ENCODE measurements at regions not wholly inside any gene's neighbourhood (a gene's known extent, or its start where the extent isn't known, plus 50 kb on each side); places are given as distances from the start of the nearest gene placed in this dataset.
A peak's percentile ranks its signal among the peaks of the same experiment; 100 is the strongest.

DNA sequence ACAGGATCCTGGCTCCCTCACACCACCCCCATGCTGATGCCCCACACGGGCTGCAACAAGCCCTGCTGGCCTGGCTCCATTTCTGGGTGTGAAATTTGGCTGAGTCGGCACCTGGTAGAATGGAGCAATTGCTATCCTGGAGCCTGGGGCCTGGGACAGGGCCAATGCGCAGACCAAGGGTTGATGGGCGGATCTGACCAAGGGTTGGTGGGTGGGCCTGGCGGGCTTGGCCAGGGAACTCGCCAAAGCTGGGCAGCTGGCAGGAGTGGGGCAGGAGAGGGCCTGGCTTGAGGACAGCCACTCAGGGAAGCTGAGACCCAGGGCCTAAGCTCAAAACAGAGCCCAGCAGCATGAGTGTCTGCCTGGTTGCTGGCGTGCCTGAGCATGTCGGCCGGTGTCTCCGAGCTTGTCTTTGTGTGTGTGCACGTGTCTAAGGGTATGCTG lies 70.9 kb upstream of the POU3F1 start:
- DNase-seq (ENCODE audit: low spot score), result peak; percentile 22

DNA sequence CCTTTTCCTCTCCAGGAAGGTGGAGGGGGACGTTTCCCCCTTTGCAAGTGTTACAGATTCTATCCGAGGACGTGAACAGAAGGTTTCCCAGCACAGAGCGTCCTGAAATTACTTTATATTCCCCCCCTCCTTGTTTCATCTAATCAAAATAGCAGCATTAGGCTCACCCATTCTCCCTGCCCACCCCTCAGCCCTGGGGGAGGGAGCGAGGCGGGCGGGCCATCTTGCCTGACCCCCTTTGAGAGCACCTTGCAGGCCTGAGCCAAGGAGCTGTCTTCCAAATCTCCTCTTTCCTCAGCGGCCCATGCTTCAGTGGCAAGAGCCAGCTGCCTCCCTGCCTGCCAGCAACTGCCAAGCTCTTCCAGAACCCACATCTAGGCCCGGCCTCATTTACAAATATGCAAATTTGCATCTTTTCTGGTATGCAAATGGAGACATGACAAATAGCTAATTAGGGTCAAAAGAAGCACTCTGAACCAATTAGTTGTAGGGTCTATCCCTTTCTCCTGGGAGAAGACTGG lies 69.1 kb upstream of the POU3F1 start:
- DNase-seq (ENCODE audit: low spot score), result no peak

DNA sequence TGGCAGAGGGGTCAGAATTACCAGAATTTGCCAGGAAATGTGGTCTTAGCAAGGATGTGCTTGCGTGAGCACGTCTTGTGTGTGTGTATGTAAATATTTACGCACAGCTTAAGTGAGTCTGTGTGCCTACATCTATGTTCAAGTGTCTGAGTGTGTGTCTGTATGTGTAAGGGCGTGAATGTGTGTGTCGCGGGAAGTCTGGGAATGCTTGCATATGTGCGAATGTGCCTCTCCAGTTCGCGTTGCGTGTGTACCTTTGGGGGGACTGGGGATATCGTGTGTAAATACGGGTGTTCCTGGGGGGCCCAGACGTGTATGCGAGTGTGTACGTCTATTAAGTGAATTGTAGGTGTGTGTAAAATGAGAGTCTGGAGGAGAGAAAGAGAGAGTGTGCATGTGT lies 68.6 kb upstream of the POU3F1 start:
- no peak for DNase-seq (ENCODE audit: low spot score)

DNA sequence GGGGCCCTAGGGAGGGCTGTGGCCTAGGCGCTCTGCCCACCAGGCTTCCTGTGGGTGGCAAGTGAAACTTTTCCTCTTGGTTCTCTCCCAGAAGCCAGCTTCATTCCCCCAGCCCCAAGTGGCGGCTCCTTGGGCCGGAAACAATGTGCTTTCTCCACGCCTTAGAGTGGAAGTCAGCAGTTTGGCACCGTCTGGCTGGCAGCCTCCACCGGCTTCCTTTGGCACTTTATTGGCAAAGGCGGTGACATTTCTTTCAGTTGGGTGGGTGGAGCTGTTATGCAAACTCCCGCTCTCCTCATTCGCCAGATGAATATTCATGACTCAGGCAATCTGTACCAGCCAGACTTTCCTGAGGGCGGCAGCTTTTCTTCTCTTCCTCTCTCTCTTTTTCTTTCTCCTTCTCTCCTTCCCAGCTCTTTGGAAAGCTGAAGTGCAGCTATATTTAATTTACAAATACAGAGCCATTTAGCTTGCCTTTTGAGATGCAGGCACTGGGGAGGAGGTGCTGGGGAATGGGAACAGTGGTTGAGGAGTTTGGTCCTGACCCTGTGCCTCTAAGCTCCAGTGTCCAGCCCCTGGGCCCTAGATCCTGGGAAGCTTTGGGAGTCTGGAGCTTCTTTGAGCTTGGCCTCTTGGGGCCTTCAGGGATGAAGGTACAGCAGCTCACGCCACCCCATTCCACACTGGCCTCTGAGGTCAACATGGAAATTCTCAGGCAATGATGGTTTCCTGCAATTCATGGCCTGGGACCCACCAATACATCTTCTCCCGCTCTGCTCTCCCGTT lies 67.8 kb upstream of the POU3F1 start:
- DNase-seq (ENCODE audit: low spot score), result peak; percentile 53

DNA sequence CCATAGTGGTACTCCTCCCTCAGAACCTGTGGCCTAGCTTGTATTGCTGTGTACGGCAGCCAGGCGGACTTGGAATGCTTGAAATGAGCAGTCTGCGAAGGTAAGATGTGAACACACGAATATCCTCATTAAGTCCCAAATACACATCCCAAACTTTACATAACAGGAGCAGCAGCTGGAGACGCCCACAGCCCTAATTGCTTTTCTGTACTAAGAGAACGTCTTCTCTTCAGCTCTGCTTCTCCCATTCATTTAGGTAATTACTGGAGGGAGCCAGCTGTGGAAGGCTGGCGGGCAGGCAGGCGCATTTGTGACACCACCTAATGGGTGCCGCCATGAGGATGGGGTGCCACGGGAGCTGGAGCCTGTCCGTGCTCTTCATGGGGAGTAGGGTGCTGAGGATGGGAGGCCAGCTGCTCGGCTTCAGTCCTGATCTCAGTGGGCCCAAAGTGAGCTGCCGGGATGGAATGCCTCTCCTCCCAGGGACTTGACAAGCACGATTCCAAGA lies 66.6 kb upstream of the POU3F1 start:
- DNase-seq (ENCODE audit: low spot score), result no peak

DNA sequence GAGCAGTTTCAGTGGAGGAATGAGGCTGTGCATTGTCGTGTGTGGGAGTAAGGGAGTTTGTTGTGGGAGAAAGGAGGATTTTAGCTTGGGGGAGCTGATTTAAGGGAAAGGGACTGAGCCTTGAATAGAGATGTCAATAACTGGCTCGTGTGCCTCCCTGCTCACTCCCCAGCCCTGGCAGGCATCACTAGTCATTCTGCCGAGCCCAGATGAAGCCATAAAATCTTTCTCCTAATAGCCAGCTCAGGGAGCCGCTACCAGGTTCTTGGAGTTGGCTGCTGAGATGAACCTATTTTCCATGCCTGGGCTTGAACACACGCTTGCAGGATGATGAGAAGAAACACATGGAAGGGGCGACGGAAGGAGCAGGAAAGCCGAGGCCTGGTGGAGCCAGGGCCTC lies 65.0 kb upstream of the POU3F1 start:
- no peak for DNase-seq (ENCODE audit: low spot score)

DNA sequence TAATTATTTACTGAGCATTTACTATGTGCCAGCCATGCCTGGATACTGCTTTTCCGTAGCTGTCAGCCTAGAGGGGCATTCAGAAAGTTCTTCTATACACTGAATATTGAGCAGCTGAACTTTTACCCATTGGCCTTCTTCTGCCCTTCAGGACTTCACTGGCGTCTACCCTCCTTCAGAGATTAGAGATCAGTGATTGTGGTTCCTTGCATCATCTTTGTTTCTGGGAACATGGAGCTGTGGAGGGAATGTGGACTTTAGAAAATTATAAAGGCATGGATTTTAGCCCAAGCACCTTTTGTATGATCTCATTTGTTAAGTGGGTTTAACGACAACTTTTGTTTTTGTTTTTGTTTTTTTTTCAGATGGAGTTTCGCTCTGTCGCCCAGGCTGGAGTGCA lies 58.7 kb upstream of the POU3F1 start:
- no peak for DNase-seq (ENCODE audit: low spot score)

DNA sequence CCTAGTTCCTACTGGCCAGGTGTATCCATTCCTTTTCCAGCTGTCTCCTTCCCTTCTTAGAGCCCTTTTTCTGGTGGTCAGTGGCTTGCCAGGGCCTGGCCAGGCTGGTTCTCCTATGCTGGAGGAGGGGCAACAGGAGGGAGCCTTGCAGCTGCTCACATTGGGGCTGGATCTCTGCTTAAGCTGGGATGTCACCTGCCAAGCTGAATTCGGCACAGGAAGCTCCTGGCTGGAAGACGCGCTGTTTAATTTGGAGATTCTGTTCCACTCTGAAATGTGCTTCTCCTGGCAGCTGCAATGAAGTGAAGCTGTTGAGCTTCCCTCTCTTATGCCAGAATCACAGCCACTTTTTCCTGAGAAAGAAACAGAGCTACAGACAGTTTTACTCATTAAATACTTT lies 56.0 kb upstream of the POU3F1 start:
- no peak for DNase-seq (ENCODE audit: low spot score)

DNA sequence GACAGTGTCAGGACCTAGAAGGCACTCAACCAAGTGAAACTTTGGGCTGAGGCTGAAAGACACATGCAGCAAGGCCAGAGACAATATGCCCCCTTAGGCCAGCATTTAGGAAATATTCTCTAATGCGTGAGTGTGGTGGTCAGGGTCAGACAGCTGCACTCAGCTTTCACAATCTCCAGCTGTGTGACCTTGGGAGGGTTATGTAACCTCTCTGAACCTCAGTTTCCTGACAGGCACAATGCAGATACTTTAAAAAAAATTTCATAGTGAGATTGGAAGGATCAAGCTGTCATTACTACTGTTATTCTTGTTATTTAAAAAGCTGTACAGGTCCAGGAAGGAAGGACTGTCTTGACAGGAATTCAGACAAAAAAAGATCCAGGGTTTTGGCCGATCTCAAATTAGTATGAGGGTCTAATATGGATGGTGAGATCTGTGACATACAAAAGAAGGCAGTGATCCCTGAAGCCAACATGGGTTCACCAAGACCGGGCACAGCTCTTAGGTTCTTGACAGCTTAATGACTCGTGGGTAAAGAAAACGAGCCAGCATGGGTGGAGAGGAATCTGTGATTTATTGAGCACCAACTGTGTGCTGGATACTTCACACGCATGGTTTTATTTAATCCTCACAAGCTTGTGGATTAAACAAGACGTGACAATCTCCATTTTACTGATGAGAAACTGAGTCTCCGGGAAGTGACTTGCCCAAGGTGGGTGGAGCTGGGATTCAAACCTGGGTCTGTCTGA lies 54.6 kb upstream of the POU3F1 start:
- DNase-seq (ENCODE audit: low spot score), result no peak

DNA sequence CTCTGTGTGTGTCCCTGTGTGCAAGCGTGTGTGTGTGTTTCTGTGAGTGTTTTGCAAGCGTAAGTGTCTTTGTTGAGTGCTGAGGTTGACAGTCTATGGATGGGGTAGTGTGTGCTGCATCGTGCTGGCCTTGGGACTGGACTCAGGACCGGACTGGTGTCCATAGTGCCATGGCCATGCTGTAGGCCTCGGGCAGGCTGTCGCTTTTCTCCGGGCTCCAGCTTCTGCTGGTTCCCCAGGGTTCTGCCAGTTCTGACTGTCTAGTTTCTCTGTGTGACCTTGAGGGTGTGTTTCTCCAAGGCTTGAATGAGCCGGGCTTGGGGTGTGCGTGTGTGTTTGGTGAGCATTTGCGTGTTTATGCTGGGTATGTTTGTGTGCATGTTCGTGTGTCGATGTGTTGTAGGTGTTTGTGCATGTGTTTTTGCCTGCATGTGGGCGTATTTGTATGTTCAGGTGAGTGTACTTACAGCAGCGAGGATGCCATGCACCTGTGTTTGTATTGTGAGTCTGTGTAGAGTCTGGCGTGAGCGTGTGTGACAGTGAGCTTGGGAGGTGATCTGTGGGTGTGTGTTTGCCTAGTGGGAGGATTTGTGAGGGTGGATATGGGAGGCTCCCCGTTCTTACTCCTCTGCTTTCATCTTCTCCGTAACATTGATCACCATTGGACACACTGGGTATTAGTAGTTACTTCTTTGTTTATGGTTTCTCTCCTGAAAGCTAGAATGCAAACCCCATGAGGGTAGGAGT lies 51.7 kb upstream of the POU3F1 start:
- no peak for DNase-seq (ENCODE audit: low spot score)

DNA sequence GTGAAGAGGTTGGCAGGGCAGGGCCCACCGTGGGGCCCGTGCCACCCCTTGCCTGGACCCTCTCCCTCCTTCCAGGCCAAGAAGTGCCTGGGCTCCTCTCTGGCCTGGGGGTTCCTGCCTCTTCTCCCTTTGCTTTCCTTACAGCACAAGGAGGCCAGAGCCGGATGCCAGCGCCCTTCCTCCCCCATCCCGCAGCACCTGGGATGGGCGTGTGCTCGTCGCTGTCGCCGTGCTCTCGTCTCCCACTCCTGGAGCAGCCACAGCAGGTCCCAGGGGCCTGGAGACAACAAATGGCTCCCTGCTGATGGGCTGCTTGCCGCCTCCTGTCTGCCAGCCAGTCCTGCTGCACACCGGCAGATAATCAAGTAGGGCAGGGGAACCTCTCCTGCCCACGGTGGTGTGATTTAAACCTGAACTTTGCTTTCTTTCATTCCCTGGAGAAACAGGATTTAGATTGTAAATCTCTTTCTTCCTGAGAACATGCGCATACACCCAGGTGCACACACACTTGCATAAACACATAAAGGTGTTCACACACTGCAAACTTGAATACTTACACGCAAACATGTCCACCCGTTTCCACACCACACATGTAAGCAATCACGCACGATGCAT lies 50.8 kb upstream of the POU3F1 start:
- DNase-seq (ENCODE audit: low spot score), result no peak

All from umbilical cord (tissue), 1 donor.